MCF 10A (cell line): ENCODE measurements at regions not wholly inside any gene's neighbourhood (a gene's known extent, or its start where the extent isn't known, plus 50 kb on each side); places are given as distances from the start of the nearest gene placed in this dataset.

Experiments used
- BruUV-seq: library from RNA; stranded (reverse); fragments of 400-500 nt; replicated peaks from 2 replicates; lab custom pipeline; 2021; lab: Mats Ljungman, UMichigan
- CTCF ChIA-PET: fragments of 300-600 bp; sonication (Branson Sonifier 250); formaldehyde crosslinking; extraction: SDS; loops from one replicate; lab custom pipeline; 2021; ENCODE audit warnings: antibody characterized with exemption, inconsistent platforms; lab: Yijun Ruan, JAX
- POLR2A ChIA-PET: fragments of 300-600, 350-650 bp; sonication (Branson Sonifier 250); formaldehyde crosslinking; extraction: SDS; loops from one replicate; lab custom pipeline; 2020; ENCODE audit warnings: antibody characterized with exemption, inconsistent platforms; lab: Yijun Ruan, JAX
- DNase-seq: peaks from one replicate; pipeline ENCODE4 v3.0.0-alpha.2; 2018; ENCODE audit not compliant: unreplicated experiment
- H3K27ac Mint-ChIP-seq: one replicate; pipeline ENCODE4 v1.8.0; 2022; ENCODE audit warnings: mild to moderate bottlenecking, low read depth, mixed read lengths; ENCODE audit not compliant: unreplicated experiment
- H3K27me3 Mint-ChIP-seq: one replicate; pipeline ENCODE4 v1.8.0; 2022; ENCODE audit warnings: mixed read lengths; ENCODE audit not compliant: insufficient read depth, unreplicated experiment
- H3K36me3 Mint-ChIP-seq: one replicate; pipeline ENCODE4 v1.8.0; 2022; ENCODE audit warnings: mild to moderate bottlenecking, moderate library complexity, mixed read lengths; ENCODE audit not compliant: insufficient read depth, unreplicated experiment
- H3K4me1 Mint-ChIP-seq: one replicate; pipeline ENCODE4 v1.8.0; 2022; ENCODE audit warnings: mixed read lengths; ENCODE audit not compliant: insufficient read depth, unreplicated experiment
- H3K4me3 Mint-ChIP-seq: one replicate; pipeline ENCODE4 v1.8.0; 2022; ENCODE audit warnings: mild to moderate bottlenecking, moderate library complexity, mixed read lengths; ENCODE audit not compliant: unreplicated experiment
- H3K9me3 Mint-ChIP-seq: one replicate; pipeline ENCODE4 v1.8.0; 2022; ENCODE audit warnings: mixed read lengths; ENCODE audit not compliant: unreplicated experiment
- CTCF ChIP-seq: fragments of 200-600 bp; IDR thresholded peaks from one replicate; pipeline ENCODE4 v1.8.0; 2022; ENCODE audit warnings: antibody characterized with exemption, mild to moderate bottlenecking; ENCODE audit not compliant: unreplicated experiment
- intact Hi-C: fragments of 100-400 bp; cut with micrococcal nuclease; formaldehyde crosslinking; loops from 2 replicates; pipeline ENCODE4 v1.14.1; 2022

- no peaks in the 10 kb centered on the region for H3K9me3 Mint-ChIP-seq
- H3K36me3 Mint-ChIP-seq: no peaks in the 10 kb centered on the region
- DNase-seq: peak; percentile 98
- ChIA-PET CTCF (interaction anchor here (0.6 to 2.2 kb wide), 7 partner anchors 34 to 197 kb away, joined by 3 to 7 read pairs (median 3); no protein-coding TSS in a partner anchor), POLR2A (interaction anchor here (0.8 to 4.7 kb wide), 19 partner anchors 9 to 151 kb away, joined by 3 to 62 read pairs (median 6); partner anchors contain the start of gene ATP1A1)
- no peak overlapping the region for H3K4me3 Mint-ChIP-seq
- H3K4me1 Mint-ChIP-seq: peaks cover 59% of the 10 kb centered on the region
- intact Hi-C loops: loop anchor here (1.0 kb wide), 1 partner anchor 86 kb away; no protein-coding TSS in a partner anchor
- no peaks in the 10 kb centered on the region for H3K27me3 Mint-ChIP-seq
- peak overlapping the region; percentile 55 for H3K27ac Mint-ChIP-seq
- TF ChIP-seq CTCF: no peak
- BruUV-seq: no TSS peak
Observed at GRCh38 chr1:116290085-116290705, 82.8 kb upstream of the ATP1A1 start.

GRCh38 chr1:116291024-116291423 is 82.0 kb upstream of the ATP1A1 start:
- no peak for TF ChIP-seq CTCF
- peak overlapping the region; percentile 55 for H3K27ac Mint-ChIP-seq
- ChIA-PET POLR2A (interaction anchor here (0.7 to 4.7 kb wide), 18 partner anchors 9 to 152 kb away, joined by 3 to 62 read pairs (median 5); partner anchors contain the start of gene ATP1A1), CTCF (interaction anchor here (1.0 to 2.2 kb wide), 3 partner anchors 76 to 193 kb away, joined by 3 to 7 read pairs (median 4); no protein-coding TSS in a partner anchor)
- peaks cover 55% of the 10 kb centered on the region for H3K4me1 Mint-ChIP-seq
- no peaks in the 10 kb centered on the region for H3K36me3 Mint-ChIP-seq
- H3K27me3 Mint-ChIP-seq: no peaks in the 10 kb centered on the region
- BruUV-seq: no TSS peak
- no peaks in the 10 kb centered on the region for H3K9me3 Mint-ChIP-seq
- intact Hi-C loops: no loop called here
- peak; percentile 62 for DNase-seq
- H3K4me3 Mint-ChIP-seq: peak overlapping the region; percentile 5

DNA sequence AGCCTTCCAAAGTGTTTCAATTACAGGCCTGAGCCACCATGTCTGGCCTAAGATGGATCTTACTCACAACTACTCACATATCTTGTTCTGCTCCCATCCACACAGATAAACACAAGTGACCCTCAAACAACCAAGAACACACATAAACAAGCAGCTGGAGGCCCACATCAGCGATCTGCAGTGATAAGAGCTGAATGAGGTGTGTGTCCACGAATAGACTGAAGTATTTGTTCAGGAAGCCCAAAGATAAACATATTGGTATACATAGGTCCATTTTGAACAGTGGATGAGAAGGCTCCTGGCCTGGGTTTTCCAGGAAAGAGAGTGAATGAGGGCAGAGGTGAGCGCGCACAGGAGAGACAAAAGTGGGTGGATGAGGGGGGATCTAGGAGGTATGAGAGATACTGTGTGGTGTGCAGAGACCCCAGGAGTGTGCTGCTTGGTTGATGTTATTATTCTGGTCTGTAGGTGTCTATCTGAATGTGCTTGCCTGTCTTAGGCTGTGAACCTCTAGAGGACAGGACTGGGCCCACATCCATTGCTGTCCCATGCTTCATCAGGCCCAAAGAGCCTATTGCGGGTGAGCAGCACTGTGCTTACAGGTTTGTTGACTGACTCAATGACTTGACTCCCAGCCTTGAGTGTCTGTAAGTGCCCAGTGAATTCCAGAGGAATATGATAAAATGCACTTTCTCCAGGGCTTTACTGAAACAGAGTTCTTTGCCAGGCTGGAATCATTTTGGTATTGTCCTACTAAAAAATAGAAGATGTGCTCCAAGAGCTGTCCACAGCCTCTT is 79.9 kb upstream of the ATP1A1 start:
- BruUV-seq: no TSS peak
- POLR2A ChIA-PET: interaction anchor here (1.1 kb wide), 1 partner anchor 16 kb away, joined by 6 read pairs; no protein-coding TSS in a partner anchor
- H3K9me3 Mint-ChIP-seq: no peaks in the 10 kb centered on the region
- CTCF ChIA-PET: interaction anchor here (0.7 kb wide), 1 partner anchor 109 kb away, joined by 3 read pairs; no protein-coding TSS in a partner anchor
- no peak for DNase-seq
- H3K4me3 Mint-ChIP-seq: no peak overlapping the region
- H3K27ac Mint-ChIP-seq: peak overlapping the region; percentile 68
- TF ChIP-seq CTCF: no peak
- no peaks in the 10 kb centered on the region for H3K36me3 Mint-ChIP-seq
- peaks cover 49% of the 10 kb centered on the region for H3K4me1 Mint-ChIP-seq
- intact Hi-C loops: no loop called here
- no peaks in the 10 kb centered on the region for H3K27me3 Mint-ChIP-seq
